Choroid plexus epithelial cell (primary cell): ENCODE measurements at regions not wholly inside any gene's neighbourhood (a gene's known extent, or its start where the extent isn't known, plus 50 kb on each side); places are given as distances from the start of the nearest gene placed in this dataset.

ENCODE experiments used
- DNase-seq: peaks from one replicate; pipeline ENCODE4 v3.0.0-alpha.2; 2010; ENCODE audit warnings: low read depth
- H3K4me3 ChIP-seq: 2 replicates; pipeline ENCODE4 v1.5.1; 2011; ENCODE audit warnings: low read depth, mild to moderate bottlenecking, control low read depth, low read length, moderate library complexity
- CTCF ChIP-seq: conservative IDR thresholded peaks from 2 replicates; pipeline ENCODE4 v1.5.1; 2011; ENCODE audit warnings: low read depth, mild to moderate bottlenecking, control low read depth, inconsistent platforms, low read length, moderate library complexity

GRCh38 chr11:116258821-116259220 is 514.0 kb downstream of the BUD13 start:
- no peak overlapping the region for H3K4me3 ChIP-seq
- no peak for DNase-seq
- TF ChIP-seq CTCF: no peak

- no peak for TF ChIP-seq CTCF
- no peak for DNase-seq
- H3K4me3 ChIP-seq: no peak overlapping the region
Measured at GRCh38 chr11:116257883-116258282, 514.9 kb downstream of the BUD13 start.

GRCh38 chr11:116257092-116257491 is 515.7 kb downstream of the BUD13 start:
- DNase-seq: no peak
- no peak for TF ChIP-seq CTCF
- no peak overlapping the region for H3K4me3 ChIP-seq

GRCh38 chr11:116256215-116256614 is 516.6 kb downstream of the BUD13 start:
- TF ChIP-seq CTCF: no peak
- DNase-seq: no peak

GRCh38 chr11:116255321-116255953 is 517.4 kb downstream of the BUD13 start:
- no peak overlapping the region for H3K4me3 ChIP-seq
- DNase-seq: no peak
- TF ChIP-seq CTCF: no peak

More at GRCh38 chr11:116256215-116256614, 516.6 kb downstream of the BUD13 start:
- no peak overlapping the region for H3K4me3 ChIP-seq

- DNase-seq: no peak
- H3K4me3 ChIP-seq: no peak overlapping the region
- TF ChIP-seq CTCF: no peak
Measured at GRCh38 chr11:116250155-116250554, 522.6 kb downstream of the BUD13 start.

GRCh38 chr11:116249561-116249960 is 523.2 kb downstream of the BUD13 start:
- no peak for DNase-seq
- no peak for TF ChIP-seq CTCF
- no peak overlapping the region for H3K4me3 ChIP-seq
